ENCODE measurements at regions not wholly inside any gene's neighbourhood (a gene's known extent, or its start where the extent isn't known, plus 50 kb on each side); places are given as distances from the start of the nearest gene placed in this dataset.
"Not testable (repeated sequence)": the region's sequence is repeated elsewhere in the genome, so short reads cannot be mapped to it uniquely, and the experiment has no call there.

DNA sequence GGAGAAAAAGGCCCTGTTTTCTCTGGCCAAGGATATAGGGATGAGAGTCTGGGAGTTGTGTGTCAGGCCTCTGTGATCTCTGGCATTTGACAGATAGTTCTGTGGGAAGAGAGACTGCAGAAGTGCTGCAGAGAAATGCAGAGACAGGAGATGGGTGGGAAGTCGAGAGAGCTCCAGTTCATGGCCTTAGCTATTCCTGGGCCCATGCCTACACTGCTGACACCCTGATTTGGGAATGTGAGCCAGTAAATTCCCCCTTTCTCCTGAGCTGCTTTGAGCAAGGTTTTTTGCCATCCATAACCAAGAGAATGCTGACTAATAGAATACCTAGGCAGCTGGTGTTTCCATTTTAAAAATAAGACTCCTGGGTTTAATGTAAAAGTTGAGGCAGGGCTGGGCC, 59.3 kb downstream of the EBLN2 start:
- no peak for DNase-seq

DNA sequence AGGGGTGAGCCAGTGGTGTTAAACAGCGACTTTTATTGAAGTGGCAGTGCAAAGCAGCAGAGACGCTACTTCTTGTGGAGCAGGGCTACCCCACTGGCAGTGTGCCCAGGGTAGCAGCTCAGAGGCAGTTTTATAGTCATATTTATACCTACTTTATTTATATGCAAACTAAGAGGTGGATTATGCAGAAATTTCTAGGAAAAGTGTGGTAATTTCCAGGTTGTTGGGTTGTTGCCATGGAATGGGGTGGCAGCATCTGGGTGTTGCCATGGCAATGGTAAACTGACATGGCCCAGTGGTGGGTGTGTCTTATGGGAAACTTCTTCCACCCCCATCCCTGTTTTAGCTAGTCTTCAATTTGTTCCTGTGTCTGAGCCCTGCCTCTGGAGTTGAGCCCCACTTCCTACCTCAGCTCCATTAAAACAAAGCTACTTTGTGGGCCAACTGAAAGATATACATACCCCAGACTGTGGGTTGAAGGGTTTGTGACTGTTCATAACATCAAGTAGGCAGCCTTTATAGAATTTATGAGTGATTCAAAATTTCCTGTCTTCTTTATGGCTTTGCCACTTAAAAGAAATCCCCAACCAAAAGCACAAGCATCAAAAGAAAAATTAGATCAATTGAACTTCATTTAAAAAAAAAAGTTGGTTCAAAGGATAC, 60.3 kb downstream of the EBLN2 start:
- DNase-seq: no peak

DNA sequence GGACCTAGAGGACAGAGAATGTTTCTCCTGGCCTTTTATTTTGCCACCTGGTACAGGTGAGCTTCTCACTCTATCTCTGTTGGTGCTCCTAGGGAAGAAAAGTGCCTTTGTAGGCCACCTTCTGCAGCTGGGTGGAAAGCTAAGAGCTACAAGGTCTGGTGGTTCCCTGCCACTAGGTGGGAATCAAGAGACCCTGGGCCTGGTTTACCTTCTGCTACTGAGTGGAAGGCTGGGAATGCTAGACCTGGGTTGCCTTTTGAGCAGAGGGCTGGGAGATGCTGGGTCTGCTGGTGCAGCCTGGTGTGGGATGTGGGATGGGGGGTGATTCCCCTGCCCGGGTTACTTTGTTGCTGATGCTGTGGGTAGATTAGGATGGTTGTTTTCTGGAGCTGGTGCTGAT, 72.6 kb downstream of the EBLN2 start:
- DNase-seq: no peak

DNA sequence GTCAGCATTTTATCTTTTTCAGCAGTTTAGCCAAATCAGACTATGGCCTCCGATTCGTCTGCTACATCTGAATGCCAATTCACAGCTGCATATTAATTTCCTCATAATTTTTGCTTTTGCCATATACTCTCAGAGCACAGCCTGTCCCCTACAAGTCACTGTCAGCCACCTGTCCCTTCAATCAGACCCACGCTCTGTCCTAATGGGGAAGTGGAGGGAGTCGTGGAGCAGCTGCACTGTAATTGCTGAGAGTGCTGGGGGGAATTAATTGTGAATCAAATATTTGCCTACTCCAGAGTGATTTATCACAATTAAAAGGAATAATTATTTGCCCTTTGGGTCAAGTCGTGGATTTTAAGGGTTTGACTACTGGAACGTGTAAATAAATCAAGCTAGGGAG, 75.5 kb downstream of the EBLN2 start:
- no peak for DNase-seq

DNA sequence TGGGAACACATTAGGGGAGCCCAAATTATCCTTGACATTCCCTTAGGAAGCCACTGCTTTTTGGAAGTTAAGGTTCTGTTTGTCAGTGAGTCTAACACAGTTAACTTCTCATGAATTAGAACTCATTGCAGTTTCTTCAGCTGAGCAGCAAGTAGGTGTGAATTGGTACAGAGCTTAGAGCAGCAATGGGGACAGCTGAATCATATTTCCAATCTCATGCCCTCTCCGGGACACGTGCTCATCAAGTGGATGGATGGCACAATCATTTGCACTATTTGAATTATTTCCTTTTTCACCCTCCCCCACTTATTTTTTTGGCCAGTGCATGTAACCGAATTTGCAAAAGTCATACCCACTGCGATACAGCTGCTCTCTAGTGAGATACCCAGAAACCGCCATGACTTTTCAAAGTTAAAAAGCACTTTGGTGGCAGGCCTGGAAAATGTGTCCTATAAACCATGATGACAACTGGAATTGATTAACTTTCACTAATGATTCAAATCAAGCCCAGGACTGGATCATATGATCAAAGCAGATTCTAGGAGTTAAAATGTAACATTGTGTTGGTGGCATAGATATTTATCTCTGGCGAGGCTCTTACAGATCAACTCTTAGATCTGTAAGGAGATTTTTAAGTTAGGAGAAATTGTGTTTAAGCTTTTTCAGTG, 76.4 kb downstream of the EBLN2 start:
- DNase-seq: no peak

DNA sequence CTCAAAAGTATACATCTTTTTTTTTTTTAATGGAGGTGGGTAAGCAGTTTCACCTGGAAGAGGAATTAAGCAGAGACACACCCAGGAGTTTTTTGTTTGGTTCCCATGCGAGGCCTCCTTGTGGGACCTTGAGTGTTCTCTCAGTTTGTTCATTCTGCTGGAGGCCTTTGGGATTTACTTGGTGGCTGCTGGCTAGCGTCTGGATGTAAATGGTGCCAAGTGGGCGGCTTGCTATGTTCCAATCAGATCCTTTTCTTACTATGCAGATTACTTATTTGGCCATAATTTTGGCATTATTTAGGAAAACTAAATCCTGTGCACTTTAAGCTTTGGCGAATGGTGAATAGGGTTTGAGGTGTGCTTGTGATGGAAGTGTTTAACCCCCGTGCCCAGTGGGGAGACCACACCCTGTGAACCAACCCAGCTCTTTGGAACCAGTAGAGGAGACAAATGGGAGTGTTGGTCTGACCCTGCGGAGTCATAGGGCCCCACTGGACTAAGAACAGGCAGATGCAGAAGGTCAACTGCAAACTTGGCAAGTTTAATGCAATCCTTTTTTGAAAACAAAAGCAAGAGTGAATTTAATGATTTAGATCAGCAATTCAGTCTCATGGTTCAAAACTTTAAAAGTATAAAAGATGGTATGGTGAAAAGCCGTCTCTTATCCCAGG, 79.4 kb downstream of the EBLN2 start:
- DNase-seq: no peak

DNA sequence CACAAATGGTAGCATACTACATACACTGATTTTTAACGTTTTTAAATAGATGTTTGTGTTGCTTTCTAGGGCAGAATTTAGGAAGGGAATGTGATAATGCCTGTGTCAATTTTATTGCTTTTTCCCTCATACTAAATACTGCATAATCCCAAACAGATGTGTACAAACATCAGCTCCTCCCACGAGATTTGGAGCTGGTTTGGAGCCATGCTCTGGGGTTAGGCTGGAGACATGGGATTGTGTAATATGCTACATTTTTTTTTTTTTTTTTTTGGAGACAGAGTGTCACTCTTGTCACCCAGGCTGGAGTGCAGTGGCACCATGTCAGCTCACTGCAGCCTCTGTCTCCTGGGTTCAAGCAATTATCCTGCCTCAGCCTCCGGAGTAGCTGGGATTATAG, 80.1 kb downstream of the EBLN2 start:
- no peak for DNase-seq

DNA sequence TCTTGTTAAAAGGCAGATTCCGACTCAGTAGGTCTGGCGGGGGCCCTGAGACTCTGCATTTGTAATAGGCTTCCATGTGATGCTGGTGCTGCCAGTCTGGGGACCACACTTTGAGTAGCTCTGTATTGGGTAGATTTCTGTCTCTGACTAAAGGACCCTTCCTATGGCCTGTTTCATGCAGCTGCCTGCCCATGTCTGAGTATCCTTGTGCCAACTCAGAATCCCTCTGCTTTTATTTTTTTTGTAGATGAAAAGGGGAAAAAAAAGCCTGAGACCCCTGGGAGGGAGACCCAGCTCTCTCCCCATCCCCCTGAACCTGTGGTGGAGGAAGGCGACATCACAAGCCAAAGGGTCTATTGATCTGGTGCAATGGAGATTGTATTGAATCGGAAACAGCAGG, 81.9 kb downstream of the EBLN2 start:
- no peak for DNase-seq

DNA sequence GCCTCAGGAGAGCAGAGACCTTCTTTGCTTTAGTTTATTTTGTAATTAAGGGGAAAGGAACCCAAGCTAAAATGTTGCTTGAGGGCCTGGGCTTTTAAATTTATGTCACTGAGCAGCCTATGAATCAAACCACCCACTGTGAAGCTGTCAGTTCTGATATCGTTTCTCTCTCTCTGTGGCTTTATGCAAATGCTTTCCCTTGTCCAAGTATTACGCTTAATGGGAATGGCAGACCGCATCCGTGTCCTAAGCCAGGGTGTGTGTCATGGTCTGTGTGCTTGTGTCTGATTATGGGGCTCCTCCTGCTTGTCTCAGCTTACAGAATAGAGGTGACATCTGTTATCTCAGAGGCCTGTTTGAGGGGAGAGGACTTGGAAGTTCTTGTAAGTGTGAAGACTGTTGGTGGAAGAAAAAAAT, 82.4 kb downstream of the EBLN2 start:
- peak; percentile 28 to 47 for DNase-seq

DNA sequence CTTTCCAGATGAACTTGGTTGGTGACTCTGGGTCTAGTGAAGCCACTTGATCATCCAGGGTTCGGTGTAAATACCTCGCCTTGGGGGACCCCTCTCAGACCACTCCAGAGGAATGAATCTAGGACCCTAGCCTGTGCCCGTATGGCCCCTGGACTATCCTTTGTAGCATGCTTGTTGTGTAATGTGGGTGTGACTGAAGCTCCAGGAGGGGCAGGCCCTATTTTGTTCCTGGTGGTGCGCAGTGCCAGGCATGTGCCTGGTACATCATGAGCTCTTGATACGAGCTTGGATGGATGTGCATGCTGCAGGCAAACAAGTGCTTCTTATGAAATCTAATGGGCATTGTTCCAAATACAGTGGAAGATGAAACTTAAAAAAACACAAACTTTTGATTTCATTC, 82.8 kb downstream of the EBLN2 start:
- DNase-seq: no peak

DNA sequence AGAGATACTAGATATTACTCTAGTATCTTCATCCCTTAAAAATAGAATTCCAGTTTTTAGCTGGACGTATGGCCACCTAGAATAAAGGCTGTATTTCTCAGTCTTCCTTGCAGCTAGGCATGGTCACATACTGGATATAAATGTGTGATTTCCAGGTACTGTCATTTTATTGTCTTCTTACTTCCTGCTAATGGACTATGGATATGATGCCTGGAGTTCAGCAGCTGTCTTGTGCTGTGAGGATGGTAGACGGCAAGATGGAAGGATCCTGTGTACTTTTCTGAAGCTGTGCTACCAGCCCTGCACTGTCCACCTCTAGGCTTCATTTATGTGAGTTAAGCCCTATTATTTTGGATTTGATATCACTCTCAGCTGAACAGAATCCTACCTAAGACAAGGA, 83.4 kb downstream of the EBLN2 start:
- no peak for DNase-seq

DNA sequence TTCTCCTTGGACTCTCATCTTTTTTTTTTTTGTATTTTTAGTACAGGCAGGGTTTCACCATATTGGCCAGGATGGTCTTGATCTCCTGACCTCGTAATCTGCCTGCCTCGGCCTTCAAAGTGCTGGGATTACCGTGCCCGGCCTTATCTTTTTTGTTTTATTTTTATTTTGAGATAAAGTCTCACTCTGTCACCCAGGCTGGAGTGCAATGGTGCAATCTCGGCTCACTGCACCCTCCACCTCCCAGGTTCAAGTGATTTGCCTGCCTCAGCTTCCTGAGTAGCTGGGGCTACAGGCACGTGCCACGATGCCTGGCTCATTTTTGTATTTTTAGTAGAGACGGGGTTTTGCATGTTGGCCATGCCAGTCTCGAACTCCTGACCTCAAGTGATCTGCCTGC, 86.0 kb downstream of the EBLN2 start:
- DNase-seq: not testable (repeated sequence)

DNA sequence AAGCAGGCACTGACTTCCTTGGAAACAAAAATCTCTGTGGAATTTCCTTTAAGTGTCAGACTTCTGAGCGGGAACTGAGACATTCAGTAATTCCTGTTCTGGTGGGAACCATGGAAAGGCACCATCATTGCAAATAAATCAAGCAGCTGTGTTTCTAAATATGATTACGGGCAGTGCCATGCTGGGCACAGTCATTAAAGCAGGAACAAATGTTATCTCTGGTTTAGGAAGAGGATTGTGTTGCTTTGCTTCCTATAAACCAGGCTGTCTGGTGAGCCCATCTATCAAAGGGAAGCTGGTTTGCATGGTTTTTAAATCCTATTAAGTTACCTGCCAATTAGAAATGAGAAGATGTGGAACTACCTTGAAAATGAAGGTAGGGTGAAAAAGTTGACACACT, 86.7 kb downstream of the EBLN2 start:
- DNase-seq: no peak

DNA sequence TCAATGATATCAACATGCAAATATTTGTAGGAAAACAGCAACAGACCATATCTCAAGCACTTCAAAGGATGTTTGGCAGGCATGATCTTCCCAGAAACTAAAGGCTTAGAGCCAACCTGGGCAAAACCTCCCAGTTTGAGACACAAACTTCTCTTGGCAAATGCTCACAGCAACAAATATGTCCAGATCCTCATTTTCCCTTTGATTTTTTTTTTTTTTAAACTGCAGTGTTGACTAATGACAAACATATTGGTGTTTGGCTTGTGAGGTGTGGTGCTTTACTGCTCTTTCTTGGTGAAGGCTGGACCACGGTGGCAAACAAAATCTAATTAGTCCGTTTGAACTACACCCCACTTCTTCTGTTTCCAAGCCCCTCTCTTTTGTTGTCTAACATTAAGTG, 87.2 kb downstream of the EBLN2 start:
- DNase-seq: no peak

DNA sequence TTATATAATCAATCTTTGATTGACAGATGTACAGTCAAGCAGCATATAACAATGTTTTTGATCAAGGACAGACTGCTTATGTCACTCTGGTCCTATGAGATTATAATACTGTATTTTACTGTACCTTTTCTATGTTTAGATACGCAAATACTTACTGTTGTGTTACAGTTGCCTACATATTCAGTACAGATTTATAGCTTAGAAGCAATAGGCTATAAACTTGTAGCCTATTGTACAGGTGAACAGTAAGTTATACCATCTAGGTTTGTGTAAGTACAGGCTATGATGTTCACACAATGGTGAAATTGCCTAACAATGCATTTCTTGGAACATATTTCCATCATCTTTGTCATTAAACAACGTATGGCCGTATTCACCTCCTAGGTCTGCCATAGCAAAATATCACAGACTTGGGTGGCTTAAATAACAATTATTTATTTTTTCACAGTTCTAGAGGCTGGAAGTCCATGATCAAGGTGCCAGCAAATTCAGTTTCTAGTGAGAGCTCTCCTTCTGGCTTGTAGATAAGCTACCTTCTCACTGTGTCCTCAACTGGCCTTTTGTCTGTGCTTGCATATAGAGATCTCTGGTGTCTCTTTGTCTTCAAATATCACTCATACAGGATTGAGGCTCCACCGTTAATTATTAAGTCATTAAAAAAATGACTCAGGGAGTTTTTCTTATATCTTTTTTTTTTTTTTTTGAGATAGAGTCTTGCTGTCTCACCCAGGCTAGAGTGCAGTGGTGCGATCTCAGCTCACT, 89.1 kb downstream of the EBLN2 start:
- DNase-seq: no peak

DNA sequence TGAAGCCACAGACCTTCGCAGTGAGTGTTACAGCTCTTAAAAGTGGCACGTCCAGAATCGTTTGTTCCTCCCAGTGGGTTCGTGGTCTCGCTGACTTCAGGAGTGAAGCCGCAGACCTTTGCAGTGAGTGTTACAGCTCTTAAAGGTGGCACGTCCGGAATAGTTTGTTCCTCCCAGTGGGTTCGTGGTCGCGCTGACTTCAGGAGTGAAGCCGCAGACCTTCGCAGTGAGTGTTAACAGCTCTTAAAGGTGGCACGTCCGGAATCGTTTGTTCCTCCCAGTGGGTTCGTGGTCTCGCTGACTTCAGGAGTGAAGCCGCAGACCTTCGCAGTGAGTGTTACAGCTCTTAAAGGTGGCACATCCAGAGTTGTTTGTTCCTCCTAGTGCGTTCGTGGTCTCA, 91.1 kb downstream of the EBLN2 start:
- DNase-seq: not testable (repeated sequence)

DNA sequence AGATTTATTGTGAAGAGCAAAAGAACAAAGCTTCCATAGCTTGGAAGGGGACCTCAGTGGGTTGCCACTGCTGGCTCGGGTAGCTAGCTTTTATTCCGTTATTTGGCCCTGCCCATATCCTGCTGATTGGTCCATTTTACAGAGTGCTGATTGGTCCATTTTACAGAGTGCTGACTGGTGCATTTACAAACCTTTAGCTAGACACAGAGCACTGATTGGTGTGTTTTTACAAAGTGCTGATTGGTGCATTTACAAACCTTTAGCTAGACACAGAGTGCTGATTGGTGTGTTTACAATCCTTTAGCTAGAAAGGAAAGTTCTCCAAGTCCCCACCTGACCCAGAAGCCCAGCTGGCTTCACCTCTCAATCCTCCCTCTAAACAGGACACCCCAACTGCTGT, 91.6 kb downstream of the EBLN2 start:
- DNase-seq: not testable (repeated sequence)

DNA sequence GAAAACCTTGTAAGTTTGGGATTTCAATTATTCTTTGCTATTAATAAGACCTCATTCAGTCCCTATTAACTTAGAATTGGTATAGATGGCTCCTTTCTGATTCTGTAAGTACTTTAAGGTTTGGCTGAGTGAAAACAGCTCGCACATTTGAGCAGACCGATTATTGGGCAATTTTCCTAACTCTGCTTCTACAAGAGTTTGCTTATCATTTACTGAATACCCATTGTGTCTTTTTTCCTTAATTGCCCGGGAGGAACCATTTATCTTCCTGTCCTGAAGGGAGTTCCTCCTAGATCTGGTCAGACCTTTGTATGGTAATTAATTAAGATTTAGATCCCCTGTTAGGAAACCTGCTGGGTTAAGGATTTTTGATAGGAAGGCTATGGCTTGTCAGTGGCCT, 92.8 kb downstream of the EBLN2 start:
- not testable (repeated sequence) for DNase-seq

DNA sequence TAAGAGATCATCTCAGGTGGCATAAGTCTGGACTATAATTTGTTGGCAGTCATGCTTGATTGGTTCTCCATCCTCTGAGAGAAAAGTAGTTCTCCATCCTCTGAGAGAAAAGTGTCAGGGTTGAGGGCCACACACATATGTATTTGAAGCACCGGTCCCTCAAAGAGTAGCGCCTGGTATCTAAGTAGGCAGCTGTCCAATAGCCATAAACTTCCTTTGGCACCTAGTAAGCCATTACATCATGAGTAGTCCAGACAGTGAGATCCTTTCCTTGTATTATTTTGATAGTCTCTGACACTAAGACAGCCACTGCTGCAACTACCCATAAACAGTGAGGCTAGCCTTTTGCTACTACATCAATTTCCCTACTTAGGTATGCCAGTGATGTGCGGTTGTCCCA, 94.0 kb downstream of the EBLN2 start:
- not testable (repeated sequence) for DNase-seq

DNA sequence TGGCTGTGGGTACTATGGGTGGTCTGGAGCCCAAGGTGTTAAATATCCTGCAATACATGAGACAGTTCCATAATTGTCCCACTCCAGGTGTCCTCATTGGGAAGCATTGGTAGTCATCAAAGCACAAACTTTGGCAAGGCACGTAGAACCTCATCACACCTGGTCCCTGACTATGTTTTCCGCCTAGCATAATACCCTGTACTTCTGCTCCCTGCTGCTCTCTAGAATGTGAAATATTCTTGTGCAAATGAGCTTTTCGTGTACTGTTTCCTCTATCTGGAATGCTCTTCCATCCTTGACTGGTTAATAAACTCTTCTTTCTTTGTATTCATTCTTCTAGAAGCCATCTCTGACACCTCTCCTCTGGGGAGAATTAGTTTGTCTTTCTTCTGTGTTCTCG, 103.2 kb downstream of the EBLN2 start:
- DNase-seq: no peak

DNA sequence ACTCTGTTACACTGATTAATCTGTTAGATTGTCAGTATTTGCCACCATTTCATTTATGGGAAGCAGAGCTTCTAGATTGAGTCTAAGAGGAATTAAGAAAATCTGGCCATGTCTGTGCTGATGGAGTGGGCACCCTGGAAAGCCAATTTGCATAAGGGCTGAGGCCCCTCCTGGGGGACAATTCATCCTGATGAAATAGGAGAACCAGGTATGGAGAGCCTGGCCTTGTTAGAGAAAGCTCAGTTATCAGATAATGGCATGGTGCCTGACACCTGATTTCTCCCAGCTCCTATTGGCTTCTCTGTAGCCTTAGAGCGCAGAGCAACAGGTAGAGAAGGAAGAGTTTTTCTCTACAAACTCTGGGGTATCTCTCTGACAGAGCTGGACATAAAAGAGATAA, 114.2 kb downstream of the EBLN2 start:
- no peak for DNase-seq

DNA sequence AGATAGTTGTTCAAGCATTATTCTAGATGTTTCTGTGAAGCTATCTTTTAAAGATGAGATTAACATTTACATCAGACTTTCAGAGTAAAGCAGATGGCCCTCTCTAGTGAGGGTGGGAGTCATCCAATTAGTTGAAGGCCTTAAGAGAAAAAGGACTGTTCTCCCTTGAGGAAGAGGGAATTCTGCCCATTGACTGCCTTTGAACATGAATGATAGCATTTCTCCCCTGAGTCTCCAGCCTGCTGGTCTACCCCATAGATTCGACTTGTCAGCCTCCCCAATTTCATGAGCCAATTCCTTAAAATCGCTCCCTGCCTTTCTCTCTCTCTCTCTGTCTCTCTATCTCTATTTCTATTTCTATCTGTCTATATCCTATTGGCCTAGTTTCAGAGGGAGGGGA, 115.5 kb downstream of the EBLN2 start:
- DNase-seq: no peak

DNA sequence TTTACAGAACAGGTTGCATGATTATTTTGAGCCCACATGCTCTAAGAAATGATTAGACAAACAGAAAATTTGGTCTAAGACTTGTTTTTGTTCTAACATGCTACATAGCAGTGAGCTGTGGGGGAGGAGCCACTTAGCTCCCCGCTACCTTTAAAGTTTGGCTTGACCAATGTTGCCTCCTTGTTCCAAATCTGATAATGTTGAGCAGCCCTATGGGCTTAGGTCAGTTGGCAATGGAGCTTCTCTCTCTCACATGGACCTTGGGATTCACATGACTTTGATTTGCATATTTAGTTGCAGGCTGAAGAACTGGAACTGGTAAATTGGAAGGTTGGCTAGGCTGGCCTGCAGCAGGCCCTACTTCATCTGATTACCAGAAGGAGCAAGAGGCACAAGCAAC, 116.4 kb downstream of the EBLN2 start:
- DNase-seq: no peak

DNA sequence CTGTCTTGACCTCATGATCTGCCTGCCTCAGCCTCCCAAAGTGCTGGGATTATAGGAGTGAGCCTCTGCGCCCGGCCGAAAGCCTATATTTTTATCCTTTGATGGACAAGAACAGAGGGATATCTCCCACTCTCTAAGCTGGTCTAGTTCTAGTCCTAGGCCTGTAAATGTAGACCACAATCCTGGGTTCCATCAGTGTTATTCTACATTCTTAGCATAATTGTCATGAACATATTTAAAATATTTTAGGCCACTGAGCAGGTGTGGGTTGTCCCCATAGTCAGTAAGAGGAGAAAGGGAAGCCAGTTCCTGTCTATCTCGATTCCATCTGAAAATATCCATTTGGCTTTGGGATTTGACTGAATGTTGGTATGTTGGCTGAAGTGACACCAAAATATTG, 118.1 kb downstream of the EBLN2 start:
- DNase-seq: no peak

All from NCI-H187 (cell line).